HG03135 (cell line): ENCODE measurements at regions not wholly inside any gene's neighbourhood (a gene's known extent, or its start where the extent isn't known, plus 50 kb on each side); places are given as distances from the start of the nearest gene placed in this dataset.

ENCODE experiments used
- ATAC-seq: cut with Tn5 transposase; IDR thresholded peaks from one replicate; pipeline ENCODE4 v1.9.1; 2021; ENCODE audit warnings: mild to moderate bottlenecking, moderate library complexity; ENCODE audit not compliant: unreplicated experiment

- ATAC-seq = no peak
These were observed 1026.3 kb upstream of the PABPC4L start for GRCh38 chr4:135227842-135228241.

- ATAC-seq = no peak
These were observed 1024.0 kb upstream of the PABPC4L start for GRCh38 chr4:135225551-135225950.

GRCh38 chr4:135210341-135210740 lies 1008.8 kb upstream of the PABPC4L start:
- ATAC-seq = no peak

- ATAC-seq = no peak
These were observed 1005.9 kb upstream of the PABPC4L start for GRCh38 chr4:135207531-135207930.

GRCh38 chr4:135204311-135204710 lies 1002.7 kb upstream of the PABPC4L start:
- ATAC-seq = no peak

- no peak for ATAC-seq
These were observed 999.5 kb upstream of the PABPC4L start for GRCh38 chr4:135201081-135201480.

- ATAC-seq = no peak
These were observed 996.1 kb upstream of the PABPC4L start for GRCh38 chr4:135197641-135198040.

GRCh38 chr4:135194477-135194876 lies 992.9 kb upstream of the PABPC4L start:
- ATAC-seq = no peak

GRCh38 chr4:135192751-135193535 lies 991.4 kb upstream of the PABPC4L start:
- no peak for ATAC-seq

- no peak for ATAC-seq
These were observed 990.0 kb upstream of the PABPC4L start for GRCh38 chr4:135191596-135191995.

GRCh38 chr4:135186002-135186401 lies 984.4 kb upstream of the PABPC4L start:
- ATAC-seq = no peak

GRCh38 chr4:135185256-135185655 lies 983.7 kb upstream of the PABPC4L start:
- no peak for ATAC-seq

GRCh38 chr4:135184715-135185114 lies 983.1 kb upstream of the PABPC4L start:
- no peak for ATAC-seq

GRCh38 chr4:135177321-135177720 lies 975.7 kb upstream of the PABPC4L start:
- no peak for ATAC-seq

- no peak for ATAC-seq
These were observed 965.1 kb upstream of the PABPC4L start for GRCh38 chr4:135166661-135167060.

- ATAC-seq = no peak
These were observed 963.0 kb upstream of the PABPC4L start for GRCh38 chr4:135164601-135165000.

GRCh38 chr4:135144498-135144897 lies 942.9 kb upstream of the PABPC4L start:
- no peak for ATAC-seq

GRCh38 chr4:135124196-135124595 lies 922.6 kb upstream of the PABPC4L start:
- ATAC-seq = no peak

- no peak for ATAC-seq
These were observed 922.0 kb upstream of the PABPC4L start for GRCh38 chr4:135123632-135124031.

- no peak for ATAC-seq
These were observed 920.9 kb upstream of the PABPC4L start for GRCh38 chr4:135122457-135122856.

- ATAC-seq = no peak
These were observed 918.6 kb upstream of the PABPC4L start for GRCh38 chr4:135120195-135120594.

- ATAC-seq = no peak
These were observed 912.5 kb upstream of the PABPC4L start for GRCh38 chr4:135114079-135114478.

GRCh38 chr4:135098061-135098460 lies 896.5 kb upstream of the PABPC4L start:
- no peak for ATAC-seq
